ENCODE measurements at regions not wholly inside any gene's neighbourhood (a gene's known extent, or its start where the extent isn't known, plus 50 kb on each side); places are given as distances from the start of the nearest gene placed in this dataset.
"Not testable (repeated sequence)": the region's sequence is repeated elsewhere in the genome, so short reads cannot be mapped to it uniquely, and the experiment has no call there.

DNA sequence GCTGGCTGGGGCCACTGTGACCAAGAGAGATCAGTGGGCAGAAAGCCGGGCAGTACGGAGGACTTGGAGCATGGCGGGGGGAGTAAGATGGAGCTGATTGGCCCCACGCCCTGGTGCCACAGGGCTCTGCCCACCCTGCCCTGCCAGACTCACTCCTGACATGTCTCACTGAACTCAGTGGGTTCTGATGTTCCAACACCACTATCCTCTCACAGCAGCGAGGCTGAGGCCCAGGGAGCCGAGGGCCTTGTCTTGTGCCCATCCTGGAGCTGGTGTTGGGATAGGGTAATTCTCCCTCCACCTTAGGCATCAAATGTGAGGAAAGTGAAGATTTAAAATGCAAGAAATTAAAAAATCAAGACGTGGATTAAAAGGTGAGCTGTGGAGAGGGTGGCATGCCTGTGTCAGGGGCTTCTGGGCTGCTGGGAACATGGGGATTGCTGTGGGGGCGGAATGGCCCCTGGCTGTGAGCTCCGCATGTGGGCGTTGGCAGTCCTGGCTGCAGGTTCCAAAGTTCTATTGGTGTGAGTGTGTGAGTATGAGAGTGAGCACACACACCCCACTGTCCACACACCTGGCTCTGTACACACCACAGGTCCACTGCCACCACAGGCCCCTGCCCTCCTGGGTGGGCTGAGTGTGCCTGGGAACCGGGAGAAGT, 283.5 kb upstream of the HS6ST1 start:
- TF ChIP-seq CTCF (conservative IDR thresholded peaks at IDR 0.05; ENCODE audit: low read length), result no peak
- no peak for DNase-seq (ENCODE audit: low read depth)
- H3K4me3 ChIP-seq (ENCODE audit: low read length), result no peak overlapping the region

GRCh38 chr2:128602699-128603101, 284.0 kb upstream of the HS6ST1 start:
- no peak for TF ChIP-seq CTCF (conservative IDR thresholded peaks at IDR 0.05; ENCODE audit: low read length)
- no peak for DNase-seq (ENCODE audit: low read depth)
- H3K4me3 ChIP-seq (ENCODE audit: low read length), result no peak overlapping the region

DNA sequence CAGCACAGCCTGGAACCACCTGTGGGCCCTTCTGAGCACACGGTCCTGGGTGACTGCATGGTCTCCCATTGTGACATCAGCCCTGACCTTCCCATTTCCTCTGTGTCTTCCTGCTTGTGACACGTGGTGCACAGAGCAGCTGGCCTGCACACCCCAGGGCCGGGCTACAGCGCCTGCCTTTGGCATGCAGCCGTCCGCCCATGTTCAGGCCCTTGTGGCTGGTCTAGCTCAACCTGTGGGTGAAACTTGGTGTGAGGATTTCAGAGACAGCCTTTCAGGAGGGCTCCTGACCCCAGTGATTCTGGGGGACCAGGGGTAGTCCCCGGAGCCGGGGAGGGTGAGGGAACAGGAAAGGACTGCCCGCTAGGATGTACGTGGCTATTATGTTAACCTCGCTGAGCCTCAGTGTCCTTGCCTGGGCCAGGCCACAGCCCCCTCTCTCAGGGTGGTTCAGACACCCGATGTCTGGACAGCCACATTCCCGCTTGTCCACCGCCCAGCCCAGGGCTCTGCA, 284.8 kb upstream of the HS6ST1 start:
- H3K4me3 ChIP-seq (ENCODE audit: low read length), result no peak overlapping the region
- TF ChIP-seq CTCF (conservative IDR thresholded peaks at IDR 0.05; ENCODE audit: low read length), result no peak
- no peak for DNase-seq (ENCODE audit: low read depth)

GRCh38 chr2:128604045-128604444, 285.4 kb upstream of the HS6ST1 start:
- H3K4me3 ChIP-seq (ENCODE audit: low read length), result no peak overlapping the region
- no peak for TF ChIP-seq CTCF (conservative IDR thresholded peaks at IDR 0.05; ENCODE audit: low read length)
- no peak for DNase-seq (ENCODE audit: low read depth)

- DNase-seq (ENCODE audit: low read depth); H3K4me3 ChIP-seq (ENCODE audit: low read length): not testable (repeated sequence)
Measured at GRCh38 chr2:128604581-128604980, 285.9 kb upstream of the HS6ST1 start.

- no peak overlapping the region for H3K4me3 ChIP-seq (ENCODE audit: low read length)
- no peak for DNase-seq (ENCODE audit: low read depth)
- TF ChIP-seq CTCF (conservative IDR thresholded peaks at IDR 0.05; ENCODE audit: low read length), result no peak
Measured at GRCh38 chr2:128605421-128605820, 286.8 kb upstream of the HS6ST1 start.

- TF ChIP-seq CTCF (conservative IDR thresholded peaks at IDR 0.05; ENCODE audit: low read length), result no peak
- DNase-seq (ENCODE audit: low read depth), result no peak
- no peak overlapping the region for H3K4me3 ChIP-seq (ENCODE audit: low read length)
Measured at GRCh38 chr2:128605931-128606330, 287.3 kb upstream of the HS6ST1 start.

Measured in AG10803 (cell line).